Inflammatory macrophage treated with lipopolysaccharide for 4 hours (primary cell): ENCODE measurements at regions not wholly inside any gene's neighbourhood (a gene's known extent, or its start where the extent isn't known, plus 50 kb on each side); places are given as distances from the start of the nearest gene placed in this dataset.

ENCODE experiments used
- DNase-seq: peaks from one replicate; pipeline ENCODE4 v3.0.0-alpha.2; 2020

GRCh38 chr15:31474059-31474868 is 147.6 kb downstream of the KLF13 start:
- DNase-seq = peak; percentile 36

DNA sequence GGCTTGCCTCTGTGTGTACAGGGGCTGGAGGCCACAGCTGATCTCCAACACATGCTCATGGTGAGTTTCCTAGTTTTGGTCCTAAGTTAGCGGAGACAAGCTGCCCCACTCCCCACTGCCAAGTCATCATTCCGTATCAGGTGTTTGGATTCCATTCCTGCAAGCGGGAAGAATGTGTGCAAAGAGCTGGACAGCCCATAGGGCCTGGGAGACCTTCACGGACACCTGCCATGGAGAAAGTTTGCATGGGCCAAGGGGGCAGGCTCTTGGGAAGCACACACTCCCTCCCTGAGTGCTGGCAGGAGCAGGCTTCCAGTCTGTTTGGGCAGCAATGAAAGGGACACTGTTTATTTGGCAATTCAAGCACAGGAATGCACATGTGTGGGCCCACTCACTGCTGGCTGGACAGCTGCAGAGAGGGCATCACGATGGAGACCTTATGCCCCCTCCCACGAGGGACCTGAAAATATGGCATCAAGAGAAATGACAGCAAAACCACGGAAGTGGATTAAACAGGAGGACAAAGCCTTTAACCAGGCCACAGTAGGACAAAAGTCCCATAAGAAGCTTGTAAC is 149.7 kb downstream of the KLF13 start:
- no peak for DNase-seq

GRCh38 chr15:31476866-31477265 is 150.2 kb downstream of the KLF13 start:
- DNase-seq = no peak

DNA sequence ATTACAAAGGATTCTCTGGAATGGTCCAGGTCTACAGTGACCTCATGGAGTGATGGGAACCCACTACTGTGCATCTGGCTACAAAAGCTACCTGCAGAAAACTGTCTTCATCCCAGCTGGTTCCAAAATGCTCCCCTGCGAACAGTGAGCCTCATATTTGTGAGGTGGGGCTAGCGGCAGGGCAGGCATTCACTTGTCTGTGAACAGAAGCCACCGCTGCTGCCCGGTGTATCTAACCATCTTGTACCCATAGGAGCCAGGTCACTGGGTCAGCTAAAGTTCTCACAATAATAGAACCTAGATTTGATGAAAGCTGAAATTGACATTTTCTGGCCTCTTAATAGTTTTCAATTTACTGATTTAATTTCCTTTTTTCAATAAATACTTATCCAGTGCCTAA is 150.7 kb downstream of the KLF13 start:
- no peak for DNase-seq

GRCh38 chr15:31477851-31478701 is 151.4 kb downstream of the KLF13 start:
- DNase-seq = no peak

DNA sequence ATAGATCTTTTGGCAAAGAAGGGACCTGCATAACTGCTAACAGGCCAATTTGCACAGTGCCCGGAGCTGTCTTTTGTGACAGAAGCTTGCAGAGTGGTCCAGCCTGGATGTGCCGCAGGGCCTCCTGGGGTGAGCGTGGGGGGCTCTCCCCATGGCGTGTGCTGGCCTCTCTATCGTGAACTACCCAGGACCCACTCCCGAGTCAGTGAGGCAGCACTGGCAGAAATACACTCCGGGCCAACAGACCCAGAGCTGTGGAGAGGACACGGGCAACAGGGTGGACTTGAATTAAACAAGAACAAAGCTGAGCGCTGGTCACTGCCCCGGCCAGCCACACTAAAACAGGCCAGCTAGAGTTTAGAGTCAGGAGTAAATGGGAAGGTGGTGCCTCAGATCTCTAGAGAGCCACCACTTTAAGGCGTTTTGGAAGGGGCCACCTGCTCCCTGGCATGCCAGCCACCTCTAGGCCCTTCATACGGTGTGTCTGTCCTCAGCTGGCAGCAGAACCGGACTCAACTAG is 152.1 kb downstream of the KLF13 start:
- no peak for DNase-seq

- DNase-seq = no peak
These were observed 153.9 kb downstream of the KLF13 start for GRCh38 chr15:31480356-31481025.

GRCh38 chr15:31481142-31481541 is 154.5 kb downstream of the KLF13 start:
- no peak for DNase-seq

- DNase-seq = no peak
These were observed 155.7 kb downstream of the KLF13 start for GRCh38 chr15:31482122-31482922.

GRCh38 chr15:31483053-31483985 is 156.7 kb downstream of the KLF13 start:
- peak; percentile 13 for DNase-seq

DNA sequence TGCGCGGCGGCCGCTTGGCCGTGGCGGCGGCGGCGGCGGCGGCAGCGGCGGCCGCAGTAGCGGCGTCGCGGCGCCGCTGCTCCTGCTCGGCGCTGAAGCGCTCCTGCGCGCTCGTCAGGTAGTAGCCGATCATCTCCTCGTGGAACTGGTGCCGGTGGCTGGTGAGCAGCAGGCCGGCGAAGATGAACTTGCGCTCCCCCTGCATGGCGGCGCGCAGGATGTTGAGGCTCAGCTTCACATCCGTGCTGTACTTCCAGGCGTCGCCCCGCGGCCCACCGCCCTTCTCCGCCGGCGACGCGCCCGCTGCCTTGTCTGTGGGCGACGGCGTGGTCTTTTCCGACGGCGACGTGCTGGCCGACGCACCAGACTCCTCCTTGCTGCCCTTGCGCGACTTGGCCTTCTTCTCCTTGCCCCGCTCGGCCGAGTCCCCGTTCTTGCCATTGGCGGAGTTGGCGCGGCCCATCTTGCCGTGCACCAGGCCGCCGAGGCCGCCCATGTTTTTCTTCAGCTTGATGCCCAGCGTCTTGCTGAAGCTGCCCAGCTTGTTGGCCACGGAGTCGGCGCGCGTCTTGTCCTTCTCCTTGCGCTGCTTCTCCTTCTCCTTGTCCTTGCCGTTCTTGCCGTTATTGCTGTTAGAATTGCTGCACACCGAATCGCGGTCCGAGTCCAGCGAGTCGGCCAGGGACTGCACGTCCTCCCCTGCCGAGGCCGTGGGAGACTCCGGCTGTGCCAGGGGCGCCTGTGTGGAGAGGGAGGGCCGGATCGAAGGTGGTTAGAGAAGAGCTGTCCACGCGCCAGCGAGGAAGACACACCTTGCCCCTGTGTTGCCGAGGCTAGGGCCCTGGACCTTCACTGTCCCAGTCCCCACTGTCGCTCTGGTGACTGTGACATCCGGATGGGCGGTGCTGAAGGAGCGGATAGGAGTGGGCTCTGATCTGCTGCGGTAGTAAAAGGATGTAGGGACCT is 157.6 kb downstream of the KLF13 start:
- no peak for DNase-seq

DNA sequence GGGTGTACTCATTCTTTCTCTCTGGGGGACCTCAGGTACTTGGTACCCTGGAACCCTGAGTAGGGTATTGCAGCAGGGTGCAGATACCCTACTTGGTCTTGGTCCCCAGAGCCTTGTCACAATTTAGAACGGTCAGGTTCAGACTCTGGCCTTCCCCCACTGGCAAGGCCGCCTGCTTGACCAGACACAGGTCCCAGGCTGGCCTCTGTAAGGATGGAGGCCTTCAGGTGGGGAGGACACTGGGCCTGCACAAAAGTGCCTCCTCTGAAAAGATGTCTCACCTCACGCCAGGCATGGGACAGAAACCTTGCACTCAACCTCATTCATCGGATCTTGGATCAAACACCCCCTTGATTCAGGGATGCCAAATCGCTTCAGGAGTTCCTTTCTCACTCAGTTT is 158.4 kb downstream of the KLF13 start:
- no peak for DNase-seq

- DNase-seq = no peak
These were observed 158.8 kb downstream of the KLF13 start for GRCh38 chr15:31485431-31485830.

GRCh38 chr15:31485911-31486461 is 159.4 kb downstream of the KLF13 start:
- DNase-seq = no peak

- no peak for DNase-seq
These were observed 159.9 kb downstream of the KLF13 start for GRCh38 chr15:31486506-31486905.

DNA sequence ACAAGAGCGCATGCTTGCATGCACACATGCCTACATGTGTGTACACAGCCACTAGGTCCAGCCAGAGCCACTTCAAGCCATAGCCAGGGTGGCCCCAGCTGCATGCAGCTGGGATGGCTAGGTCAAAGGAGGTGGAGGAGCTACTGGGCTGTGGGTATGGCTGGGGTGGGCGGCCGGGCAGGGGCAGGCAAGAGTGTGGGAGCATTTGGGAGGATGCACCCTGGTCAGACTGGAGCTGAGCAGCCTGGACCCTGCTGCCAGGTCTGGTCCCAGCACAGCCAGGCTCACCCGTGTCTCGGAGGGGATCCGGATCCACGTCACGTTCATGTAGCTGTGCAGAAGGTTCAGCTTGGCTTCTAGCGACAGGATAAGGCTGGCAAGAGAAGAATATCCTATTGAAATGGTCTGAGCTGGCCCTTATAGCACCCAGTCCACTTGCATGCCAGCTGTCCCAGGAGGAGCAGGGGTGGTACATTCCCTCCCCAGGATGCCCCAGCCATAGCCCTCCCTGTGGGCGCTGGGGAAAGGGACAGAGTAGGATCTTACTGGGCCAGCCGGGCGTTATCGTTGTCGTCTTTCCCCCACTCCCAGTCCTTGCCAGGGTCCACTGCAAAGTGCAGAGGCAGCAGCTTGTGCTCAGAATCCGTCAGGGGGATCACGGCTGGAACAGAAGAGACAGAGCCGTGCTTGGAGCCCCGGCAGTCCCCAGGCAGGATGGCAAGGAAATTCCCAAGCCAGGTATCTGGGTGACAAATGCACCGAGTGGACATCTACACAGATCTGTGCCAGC is 160.5 kb downstream of the KLF13 start:
- DNase-seq = no peak

GRCh38 chr15:31487811-31488436 is 161.3 kb downstream of the KLF13 start:
- DNase-seq = peak; percentile 78
